ENCODE measurements at regions not wholly inside any gene's neighbourhood (a gene's known extent, or its start where the extent isn't known, plus 50 kb on each side); places are given as distances from the start of the nearest gene placed in this dataset.

DNA sequence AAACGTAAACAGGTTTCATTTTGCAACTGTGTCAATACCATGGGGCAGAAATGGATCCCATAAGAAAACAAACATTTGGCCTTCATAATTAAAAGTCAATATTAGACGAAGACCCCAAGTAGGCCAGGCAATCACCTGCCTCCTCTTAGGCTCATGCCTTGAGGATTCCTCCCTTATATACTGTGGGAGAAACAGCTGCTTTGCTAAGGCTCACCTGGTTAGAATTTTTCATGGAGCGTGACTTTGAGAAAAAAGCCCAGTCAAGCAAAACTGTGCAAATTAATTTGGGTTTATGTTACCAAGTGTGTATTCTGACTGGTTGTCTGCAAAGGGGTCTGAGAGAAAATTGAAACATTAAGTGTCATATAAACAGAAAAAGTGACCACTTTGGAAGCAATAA, 605.3 kb upstream of the USP24 start:
- H3K36me3 ChIP-seq (ENCODE audit: low read depth, low read length) = no peaks in the 10 kb centered on the region
- no peaks in the 10 kb centered on the region for H4K20me1 ChIP-seq (ENCODE audit: low read length)
- no peaks in the 10 kb centered on the region for H3F3A ChIP-seq (ENCODE audit: low read length, unreplicated experiment)
- no peak overlapping the region for H3K4me2 ChIP-seq (ENCODE audit: low read length)
- no peak overlapping the region for H2AFZ ChIP-seq (ENCODE audit: low read length)
- H3K4me3 ChIP-seq (ENCODE audit: low read length) = no peak overlapping the region
- ChIA-PET CTCF (no interaction called here), POLR2A (ENCODE audit: unreplicated experiment) (no interaction called here)
- H3K79me2 ChIP-seq (ENCODE audit: low read length) = no peaks in the 10 kb centered on the region
- H3K9ac ChIP-seq (ENCODE audit: low read length) = no peak overlapping the region
- intact Hi-C loops (cut with micrococcal nuclease) = no loop called here
- TF ChIP-seq, protein P1, sequence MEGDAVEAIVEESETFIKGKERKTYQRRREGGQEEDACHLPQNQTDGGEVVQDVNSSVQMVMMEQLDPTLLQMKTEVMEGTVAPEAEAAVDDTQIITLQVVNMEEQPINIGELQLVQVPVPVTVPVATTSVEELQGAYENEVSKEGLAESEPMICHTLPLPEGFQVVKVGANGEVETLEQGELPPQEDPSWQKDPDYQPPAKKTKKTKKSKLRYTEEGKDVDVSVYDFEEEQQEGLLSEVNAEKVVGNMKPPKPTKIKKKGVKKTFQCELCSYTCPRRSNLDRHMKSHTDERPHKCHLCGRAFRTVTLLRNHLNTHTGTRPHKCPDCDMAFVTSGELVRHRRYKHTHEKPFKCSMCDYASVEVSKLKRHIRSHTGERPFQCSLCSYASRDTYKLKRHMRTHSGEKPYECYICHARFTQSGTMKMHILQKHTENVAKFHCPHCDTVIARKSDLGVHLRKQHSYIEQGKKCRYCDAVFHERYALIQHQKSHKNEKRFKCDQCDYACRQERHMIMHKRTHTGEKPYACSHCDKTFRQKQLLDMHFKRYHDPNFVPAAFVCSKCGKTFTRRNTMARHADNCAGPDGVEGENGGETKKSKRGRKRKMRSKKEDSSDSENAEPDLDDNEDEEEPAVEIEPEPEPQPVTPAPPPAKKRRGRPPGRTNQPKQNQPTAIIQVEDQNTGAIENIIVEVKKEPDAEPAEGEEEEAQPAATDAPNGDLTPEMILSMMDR (conservative IDR thresholded peaks at IDR 0.05; ENCODE audit: low read depth, low read length) = no peak
- TF ChIP-seq EZH2 (IDR thresholded peaks at IDR 0.05; ENCODE audit: low read length, unreplicated experiment) (no peak), EZH2phosphoT487 (IDR thresholded peaks at IDR 0.05; ENCODE audit: borderline replicate concordance, low read length) (no peak)
- no peaks in the 10 kb centered on the region for H3K9me2 ChIP-seq (replicated peaks; ENCODE audit: low read length)
- ATAC-seq (no peak), DNase-seq (no peak)
- no peak overlapping the region for H3K27ac ChIP-seq (ENCODE audit: low read length)
- no peaks in the 10 kb centered on the region for H3K27me3 ChIP-seq (ENCODE audit: low read length)
- H3K9me3 ChIP-seq (ENCODE audit: low read length) = no peaks in the 10 kb centered on the region
- peaks cover 15% of the 10 kb centered on the region for H3K4me1 ChIP-seq (ENCODE audit: insufficient read depth, low read length)
- no TSS peak for BruUV-seq (replicated peaks)

DNA sequence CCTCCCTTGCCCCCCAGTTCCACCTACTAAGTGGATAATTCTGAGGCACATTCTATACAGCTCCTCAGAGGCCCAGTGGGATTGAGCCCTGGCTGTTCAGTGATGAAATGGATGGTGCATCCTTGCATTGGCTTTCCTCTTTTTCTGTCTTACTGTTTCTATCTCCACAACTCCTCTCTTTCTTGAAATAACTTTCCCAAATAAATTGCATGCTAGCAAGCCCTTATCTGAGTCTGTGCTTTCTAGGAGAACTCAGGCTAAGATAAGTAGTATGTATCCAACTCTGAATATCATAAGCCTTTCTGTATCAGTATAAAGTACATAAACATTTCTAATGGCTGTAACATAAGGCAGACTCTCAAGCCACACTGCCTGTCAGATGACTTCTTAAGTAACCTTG, 603.8 kb upstream of the USP24 start:
- H3K27me3 ChIP-seq (ENCODE audit: low read length) = no peaks in the 10 kb centered on the region
- ChIA-PET CTCF (no interaction called here), POLR2A (ENCODE audit: unreplicated experiment) (no interaction called here)
- no peaks in the 10 kb centered on the region for H3K9me3 ChIP-seq (ENCODE audit: low read length)
- DNase-seq = no peak
- no peak overlapping the region for H3K4me3 ChIP-seq (ENCODE audit: low read length)
- TF ChIP-seq, protein P1 (conservative IDR thresholded peaks at IDR 0.05; ENCODE audit: low read depth, low read length) = no peak
- no peak for TF ChIP-seq EZH2phosphoT487 (IDR thresholded peaks at IDR 0.05; ENCODE audit: borderline replicate concordance, low read length)
- no peak for TF ChIP-seq EZH2 (IDR thresholded peaks at IDR 0.05; ENCODE audit: low read length, unreplicated experiment)
- no peak overlapping the region for H3K9ac ChIP-seq (ENCODE audit: low read length)
- no peaks in the 10 kb centered on the region for H3K36me3 ChIP-seq (ENCODE audit: low read depth, low read length)
- H3K4me1 ChIP-seq (ENCODE audit: insufficient read depth, low read length) = peaks cover 16% of the 10 kb centered on the region
- no peaks in the 10 kb centered on the region for H3K79me2 ChIP-seq (ENCODE audit: low read length)
- H3K9me2 ChIP-seq (replicated peaks; ENCODE audit: low read length) = no peaks in the 10 kb centered on the region
- H3K27ac ChIP-seq (ENCODE audit: low read length) = no peak overlapping the region
- H4K20me1 ChIP-seq (ENCODE audit: low read length) = no peaks in the 10 kb centered on the region
- H2AFZ ChIP-seq (ENCODE audit: low read length) = no peak overlapping the region
- H3F3A ChIP-seq (ENCODE audit: low read length, unreplicated experiment) = no peaks in the 10 kb centered on the region
- ATAC-seq = no peak
- intact Hi-C loops (cut with micrococcal nuclease) = no loop called here
- no peak overlapping the region for H3K4me2 ChIP-seq (ENCODE audit: low read length)
- BruUV-seq (replicated peaks) = no TSS peak

DNA sequence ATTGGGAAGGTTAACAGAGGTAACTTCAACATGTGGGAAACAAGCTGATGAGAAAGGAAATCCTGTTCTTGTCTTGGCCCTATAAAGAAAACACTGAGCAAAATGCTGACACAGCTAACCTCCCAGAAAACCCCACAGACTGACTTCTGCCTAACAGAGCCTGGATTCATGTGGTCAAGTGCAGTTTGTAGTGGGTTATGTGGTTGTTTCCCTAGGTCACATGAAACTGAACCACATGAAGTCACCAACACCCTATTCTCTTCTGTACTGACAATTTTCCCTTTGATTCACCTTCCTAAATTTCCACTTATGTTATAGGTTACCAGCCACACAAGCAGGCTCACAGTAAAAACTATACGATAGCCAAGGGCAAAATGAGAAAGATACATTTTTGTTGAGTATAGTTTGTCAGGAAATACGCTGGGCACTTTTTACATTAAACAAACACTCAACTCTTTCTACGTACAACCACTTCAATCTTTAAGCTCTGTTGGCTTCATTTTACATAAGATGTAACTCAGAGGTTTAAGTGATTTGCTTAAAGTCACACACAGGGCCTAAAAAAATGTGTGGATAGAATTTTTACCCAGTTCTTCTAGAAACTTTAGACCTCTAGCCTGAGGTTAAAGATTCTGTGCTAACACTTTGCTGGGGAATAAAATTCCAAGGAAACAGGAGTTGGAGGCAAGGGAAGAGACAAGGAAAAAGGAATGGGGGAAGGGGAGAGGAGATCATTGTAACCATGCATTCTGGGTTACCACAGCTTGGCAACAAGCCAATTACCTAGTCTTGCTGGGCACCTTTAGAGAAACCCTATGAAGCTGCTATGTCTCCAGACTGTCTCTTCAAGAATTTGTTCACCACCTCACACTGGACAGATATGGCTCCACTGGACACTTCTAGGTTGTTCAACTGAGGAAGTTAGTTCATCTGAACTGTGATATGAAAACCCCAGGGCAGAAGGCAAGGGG, 601.6 kb upstream of the USP24 start:
- ChIA-PET CTCF (no interaction called here), POLR2A (ENCODE audit: unreplicated experiment) (no interaction called here)
- H3K9ac ChIP-seq (ENCODE audit: low read length) = no peak overlapping the region
- H4K20me1 ChIP-seq (ENCODE audit: low read length) = no peaks in the 10 kb centered on the region
- no peaks in the 10 kb centered on the region for H3F3A ChIP-seq (ENCODE audit: low read length, unreplicated experiment)
- ATAC-seq = no peak
- H3K36me3 ChIP-seq (ENCODE audit: low read depth, low read length) = no peaks in the 10 kb centered on the region
- no peak overlapping the region for H3K4me3 ChIP-seq (ENCODE audit: low read length)
- no peak overlapping the region for H3K27ac ChIP-seq (ENCODE audit: low read length)
- no TSS peak for BruUV-seq (replicated peaks)
- H3K9me2 ChIP-seq (replicated peaks; ENCODE audit: low read length) = no peaks in the 10 kb centered on the region
- no peaks in the 10 kb centered on the region for H3K27me3 ChIP-seq (ENCODE audit: low read length)
- H2AFZ ChIP-seq (ENCODE audit: low read length) = no peak overlapping the region
- peaks cover 20% of the 10 kb centered on the region for H3K4me1 ChIP-seq (ENCODE audit: insufficient read depth, low read length)
- no peak for DNase-seq
- no peaks in the 10 kb centered on the region for H3K9me3 ChIP-seq (ENCODE audit: low read length)
- no peak overlapping the region for H3K4me2 ChIP-seq (ENCODE audit: low read length)
- TF ChIP-seq EZH2phosphoT487 (IDR thresholded peaks at IDR 0.05; ENCODE audit: borderline replicate concordance, low read length) (no peak), EZH2 (IDR thresholded peaks at IDR 0.05; ENCODE audit: low read length, unreplicated experiment) (no peak)
- TF ChIP-seq, protein P1 (conservative IDR thresholded peaks at IDR 0.05; ENCODE audit: low read depth, low read length) = no peak
- intact Hi-C loops (cut with micrococcal nuclease) = no loop called here
- no peaks in the 10 kb centered on the region for H3K79me2 ChIP-seq (ENCODE audit: low read length)
